HG03175 (cell line): ENCODE measurements at regions not wholly inside any gene's neighbourhood (a gene's known extent, or its start where the extent isn't known, plus 50 kb on each side); places are given as distances from the start of the nearest gene placed in this dataset.

ENCODE experiments used
- ATAC-seq: cut with Tn5 transposase; IDR thresholded peaks from one replicate; pipeline ENCODE4 v1.9.1; 2021; ENCODE audit warnings: mild to moderate bottlenecking, moderate library complexity; ENCODE audit not compliant: unreplicated experiment

DNA sequence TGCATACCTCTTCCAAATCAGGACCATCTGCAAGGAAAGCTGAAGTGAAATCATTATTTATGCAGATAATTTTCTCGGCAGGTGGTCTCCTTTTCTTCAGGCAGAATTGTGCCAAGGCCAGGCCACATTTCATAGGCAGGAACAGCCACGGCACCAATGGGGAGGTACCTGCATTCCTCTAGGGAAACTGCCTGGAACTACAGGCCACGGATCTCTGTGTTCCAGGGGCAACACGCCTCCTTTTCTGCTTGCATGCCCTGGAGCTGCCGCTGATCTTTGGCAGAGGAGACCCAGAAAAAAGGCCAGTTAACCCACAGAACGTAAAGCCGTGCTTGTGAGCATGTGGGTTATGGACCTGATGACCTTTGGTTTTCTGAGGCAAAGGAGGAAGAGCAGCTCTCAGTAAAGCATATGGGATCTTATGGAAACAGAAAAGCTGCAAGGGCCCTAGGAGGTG lies 111.2 kb upstream of the KIAA1217 start:
- ATAC-seq, result no peak

DNA sequence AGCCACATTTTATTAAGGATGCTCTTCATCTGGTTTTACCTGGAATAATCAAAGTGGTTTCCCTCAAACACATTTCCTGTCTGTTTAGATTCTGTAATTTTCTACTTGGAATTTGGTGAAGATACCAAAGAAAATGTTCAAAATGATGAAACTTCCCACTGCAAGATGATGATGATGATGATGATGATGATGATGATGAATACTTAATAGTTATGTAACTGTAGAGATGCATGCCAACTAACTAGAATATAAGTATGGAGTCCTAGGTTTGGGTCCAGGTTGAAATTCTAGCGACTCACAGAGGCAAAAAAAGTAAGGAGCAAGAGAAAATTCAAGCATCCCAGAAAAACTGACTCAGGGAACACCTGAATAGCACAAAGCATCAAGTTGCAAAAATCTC lies 104.0 kb upstream of the KIAA1217 start:
- no peak for ATAC-seq

DNA sequence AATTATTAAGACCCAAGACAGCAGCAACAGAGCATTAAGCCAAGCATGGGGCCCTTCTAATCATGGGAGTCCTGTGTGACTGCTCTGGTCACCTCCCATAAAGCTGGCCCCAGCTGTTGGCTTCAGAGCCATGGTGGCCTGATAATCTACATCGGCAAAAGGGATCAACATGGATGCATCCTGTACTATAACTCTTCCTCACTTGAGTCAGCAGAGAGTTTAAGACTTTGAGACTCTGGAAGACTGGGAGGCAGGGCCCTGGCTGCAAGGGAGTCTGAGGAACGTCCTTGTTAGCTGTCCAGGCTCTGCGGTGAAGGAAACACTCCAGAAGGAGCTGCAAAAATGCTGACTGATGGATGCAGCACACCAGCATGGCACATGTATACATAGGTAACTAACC lies 95.0 kb upstream of the KIAA1217 start:
- no peak for ATAC-seq

DNA sequence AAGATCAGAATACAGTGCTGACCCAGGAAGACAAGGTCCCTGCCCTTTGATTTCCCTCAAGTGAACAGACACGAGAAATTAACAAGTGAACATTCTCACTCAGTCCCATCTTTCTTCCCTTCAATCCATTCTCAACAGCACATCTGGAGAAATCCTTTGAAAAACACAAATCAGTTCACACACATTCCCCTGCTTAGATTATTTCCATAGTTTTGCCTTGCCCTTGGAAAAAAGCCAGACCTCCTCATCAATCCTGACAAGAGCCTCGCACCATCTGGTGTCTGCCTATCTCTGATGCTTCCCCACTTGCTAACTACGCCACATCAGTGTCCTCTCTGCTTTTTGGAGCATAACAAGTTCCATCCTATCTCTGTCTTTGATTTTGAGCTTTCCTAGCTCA lies 94.4 kb upstream of the KIAA1217 start:
- no peak for ATAC-seq

DNA sequence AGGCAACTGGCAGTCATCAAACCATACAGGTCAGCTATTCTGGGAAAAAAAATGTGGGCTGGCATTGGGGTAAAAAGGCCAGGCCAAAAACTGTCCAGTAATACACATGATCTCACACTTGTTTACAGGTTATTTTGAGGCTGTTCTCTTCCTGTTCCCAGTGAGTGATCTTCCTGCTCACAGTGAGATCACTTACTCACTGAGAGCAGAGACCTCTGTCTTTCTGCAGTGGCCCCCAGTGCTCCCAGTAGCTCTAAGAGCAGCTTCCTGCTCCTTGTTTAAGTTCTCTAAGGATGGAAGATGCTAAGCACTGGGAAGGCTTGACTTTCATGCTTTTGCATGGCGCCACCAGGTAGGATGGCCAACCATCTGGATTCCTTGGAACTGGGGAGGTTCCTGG lies 93.5 kb upstream of the KIAA1217 start:
- ATAC-seq, result no peak

DNA sequence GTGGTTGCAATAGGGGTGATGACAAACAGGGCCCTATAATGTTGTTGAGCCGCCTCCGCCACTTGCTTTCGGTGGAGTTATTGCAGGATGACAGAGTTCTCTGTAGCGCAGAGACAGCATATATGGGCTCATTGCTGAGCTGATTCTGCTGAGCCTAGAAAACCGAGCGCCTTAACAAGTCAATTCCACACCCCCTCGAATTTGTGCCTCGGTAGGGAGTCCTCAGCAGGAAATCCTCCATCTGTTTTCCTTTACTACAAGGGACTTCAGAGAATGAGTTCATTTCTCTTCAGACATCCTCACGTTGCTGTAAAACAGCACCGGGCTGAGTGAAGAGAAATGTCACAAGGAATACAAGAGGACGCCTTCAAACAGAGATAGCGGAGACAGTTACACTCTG lies 90.7 kb upstream of the KIAA1217 start:
- ATAC-seq, result no peak

DNA sequence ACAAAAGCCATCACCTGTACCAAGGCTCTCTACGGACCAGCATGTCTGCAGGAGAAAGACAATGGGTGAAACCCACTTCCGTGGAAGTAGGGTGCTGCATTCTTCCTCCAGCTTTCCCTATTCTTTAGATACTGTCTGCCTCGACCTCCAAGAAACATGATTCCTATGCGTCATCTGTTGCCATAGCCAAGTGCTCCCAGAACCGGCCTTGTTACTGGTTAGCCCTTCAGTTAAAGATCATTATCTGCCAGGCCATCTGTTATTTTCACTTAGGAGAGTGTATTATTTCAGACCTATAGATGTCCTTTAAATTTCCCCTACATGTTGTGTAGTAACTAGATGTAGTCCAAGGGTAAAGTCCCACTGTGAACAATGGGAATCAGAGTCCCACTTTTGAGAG lies 89.0 kb upstream of the KIAA1217 start:
- no peak for ATAC-seq

DNA sequence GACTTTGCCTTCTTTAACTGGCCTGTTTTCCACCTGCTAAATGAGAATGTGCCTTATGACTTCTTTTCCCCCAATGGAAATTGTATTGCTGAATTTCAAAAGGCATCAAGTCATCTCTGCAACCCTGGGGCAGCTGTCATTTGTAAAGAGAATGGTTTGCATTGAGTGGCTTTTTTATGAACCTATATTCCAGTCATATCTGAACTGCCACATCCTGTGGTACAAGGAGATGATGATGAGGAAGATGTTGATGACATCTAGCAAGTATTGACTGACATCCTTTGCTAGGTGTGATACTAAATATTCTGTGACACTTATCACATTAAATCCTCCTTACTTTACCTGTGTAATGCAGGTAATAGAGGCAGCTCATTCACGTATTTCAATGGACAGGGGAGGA lies 88.3 kb upstream of the KIAA1217 start:
- no peak for ATAC-seq

DNA sequence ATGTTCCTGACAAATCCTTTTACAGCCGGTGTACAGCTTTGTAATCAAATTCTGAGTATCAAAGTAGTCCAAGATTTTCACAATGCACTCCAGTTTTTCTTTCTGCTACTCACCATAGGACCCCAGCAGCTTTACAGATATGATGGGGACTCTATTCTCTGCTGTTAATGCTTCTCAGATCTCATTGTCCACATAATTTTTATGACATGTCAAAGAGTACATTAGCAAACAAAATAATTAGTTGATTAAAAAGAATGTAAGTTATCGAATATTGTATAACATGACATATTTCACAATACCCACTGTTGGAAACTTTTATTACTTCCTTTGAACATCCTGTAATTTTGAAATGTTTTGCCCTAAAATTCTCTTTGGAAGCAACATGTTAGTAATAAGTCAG lies 81.4 kb upstream of the KIAA1217 start:
- ATAC-seq, result no peak

DNA sequence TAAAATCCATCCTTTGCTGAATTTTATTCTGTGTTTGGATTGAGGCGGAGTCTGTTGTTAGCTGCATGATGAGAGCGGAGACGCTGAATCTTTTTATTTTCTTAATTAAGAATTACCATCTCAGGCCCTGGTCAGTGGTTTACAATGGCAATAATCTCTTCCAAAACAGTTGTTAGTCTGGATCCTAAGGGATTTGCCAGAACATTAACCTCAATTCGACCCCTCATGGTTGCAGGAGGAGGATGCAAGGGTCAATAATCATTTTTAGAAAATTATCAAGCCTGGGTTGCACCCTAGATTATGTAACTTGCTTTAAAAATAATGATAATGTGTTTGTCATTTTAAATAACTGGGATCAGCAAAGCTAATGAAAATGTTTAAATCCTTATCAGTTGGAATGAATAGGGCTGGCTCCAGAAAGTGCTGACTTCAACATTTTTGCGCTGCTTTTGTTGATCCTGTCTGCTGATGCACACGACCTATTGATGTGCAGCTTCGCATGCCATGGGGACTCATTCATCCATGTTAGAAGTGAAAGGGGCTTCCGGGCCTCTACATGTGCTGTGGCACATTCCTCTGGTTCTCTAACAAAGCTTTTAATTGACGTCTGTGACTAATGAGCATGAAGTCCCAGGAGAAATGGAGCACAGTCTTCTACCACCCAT lies 80.7 kb upstream of the KIAA1217 start:
- ATAC-seq, result no peak

DNA sequence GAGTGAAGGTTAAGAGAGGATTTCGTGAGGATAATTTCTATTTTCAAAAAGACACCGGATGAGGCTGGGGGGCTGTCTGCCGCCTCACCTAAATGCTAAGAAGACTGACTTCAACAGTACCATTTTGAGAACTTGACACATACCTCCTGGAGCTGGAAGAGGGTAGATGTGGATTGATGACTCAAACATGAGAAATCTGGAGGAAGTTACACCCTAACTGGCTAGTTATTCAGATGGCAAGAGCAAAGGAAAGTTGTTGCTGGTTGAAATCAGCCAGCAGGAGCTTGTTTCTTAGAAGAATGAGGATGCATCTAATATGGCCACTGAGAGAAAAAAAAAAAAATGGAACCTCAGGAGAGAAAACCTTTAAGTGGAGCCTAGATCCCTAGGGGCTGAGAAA lies 76.2 kb upstream of the KIAA1217 start:
- no peak for ATAC-seq

DNA sequence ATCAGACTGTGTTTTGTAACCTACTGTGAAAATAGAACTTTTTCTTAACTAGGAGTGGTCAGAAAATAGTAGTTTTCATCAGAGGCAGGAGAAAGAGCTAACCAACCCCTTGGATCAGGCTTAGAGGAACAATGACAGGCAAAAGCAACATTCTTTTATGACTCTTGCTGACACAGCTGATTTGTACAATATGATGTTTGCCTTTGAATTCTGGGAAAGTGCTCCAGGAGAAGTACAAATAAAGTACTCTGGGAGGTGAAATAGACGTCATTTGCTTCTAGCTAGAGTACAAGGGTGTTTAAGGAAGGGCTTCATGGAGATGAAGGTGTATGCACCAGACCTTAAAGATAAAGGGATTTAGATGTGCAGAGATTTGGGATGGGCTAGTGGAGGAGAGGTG lies 75.1 kb upstream of the KIAA1217 start:
- no peak for ATAC-seq

DNA sequence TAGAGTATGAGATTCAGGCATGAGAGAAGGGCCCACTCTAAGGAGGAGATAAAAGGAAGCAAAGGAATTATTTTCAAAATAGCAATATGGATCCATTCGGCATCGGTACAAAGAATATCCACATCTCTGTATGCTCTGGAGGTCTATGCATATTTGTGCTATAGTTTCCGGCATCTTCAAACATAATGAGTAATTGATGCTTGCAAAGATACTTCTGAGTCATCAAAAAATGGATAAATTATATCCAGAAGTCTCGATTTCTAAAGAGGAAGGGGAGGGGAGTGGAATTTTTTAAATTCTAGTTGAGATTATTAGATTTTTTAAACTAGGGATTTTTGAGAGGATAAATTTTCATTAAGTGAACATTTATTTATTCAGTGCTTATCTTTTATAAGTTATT lies 72.9 kb upstream of the KIAA1217 start:
- ATAC-seq, result no peak

DNA sequence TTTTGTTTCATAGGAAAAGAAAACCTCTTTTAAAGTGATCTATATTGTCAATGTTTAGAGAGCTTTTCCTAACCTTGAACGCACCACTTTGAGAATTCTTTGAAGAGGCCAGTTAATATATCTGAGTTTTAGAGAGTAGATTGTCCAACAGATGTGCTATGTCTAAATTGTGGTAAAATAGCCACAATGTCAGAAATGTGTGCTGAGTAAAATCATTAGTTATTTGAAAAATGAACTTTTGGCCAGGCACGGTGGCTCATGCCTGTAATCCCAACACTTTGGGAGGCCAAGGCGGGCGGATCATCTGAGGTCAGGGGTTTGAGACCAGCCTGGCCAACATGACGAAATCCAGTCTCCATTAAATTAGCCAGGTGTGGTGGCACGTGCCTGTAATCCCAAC lies 61.6 kb upstream of the KIAA1217 start:
- ATAC-seq, result no peak

DNA sequence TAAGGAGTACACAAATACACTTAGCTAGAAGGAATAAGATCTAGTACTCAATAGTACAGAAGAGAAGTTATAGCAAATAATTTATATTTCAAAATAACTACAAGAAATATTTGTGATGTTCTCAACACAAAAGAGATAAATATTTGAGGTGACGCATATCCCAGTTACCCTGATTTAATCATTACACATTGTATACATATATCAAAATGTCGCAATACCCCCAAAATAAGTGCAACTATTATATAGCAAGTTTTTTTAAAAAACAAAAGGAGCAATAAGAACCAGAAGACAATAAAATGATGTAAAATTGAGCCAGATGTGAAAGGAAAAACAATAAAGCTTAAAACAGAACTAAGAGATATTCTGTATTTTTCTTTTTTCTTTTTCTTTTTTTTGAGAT lies 59.3 kb upstream of the KIAA1217 start:
- no peak for ATAC-seq

DNA sequence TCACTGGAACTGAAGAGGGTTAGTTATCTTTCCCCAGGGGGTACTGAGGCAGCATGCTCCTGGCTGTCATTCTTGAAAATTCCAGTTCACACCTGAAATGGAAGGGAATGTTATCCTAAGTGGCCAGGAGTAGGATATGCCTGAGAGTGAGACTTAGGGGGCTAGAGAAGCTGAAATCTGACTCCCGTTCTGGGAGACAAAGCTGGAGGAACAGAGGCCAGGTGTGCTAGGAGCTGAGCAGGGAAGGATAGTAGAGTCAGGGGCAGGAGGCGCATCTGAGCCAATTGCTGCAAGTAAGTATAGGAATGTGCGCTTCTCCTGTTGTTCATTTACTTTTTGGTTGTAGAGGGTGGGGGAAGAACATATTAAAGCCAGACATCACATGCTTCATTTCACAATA lies 58.1 kb upstream of the KIAA1217 start:
- ATAC-seq, result no peak

DNA sequence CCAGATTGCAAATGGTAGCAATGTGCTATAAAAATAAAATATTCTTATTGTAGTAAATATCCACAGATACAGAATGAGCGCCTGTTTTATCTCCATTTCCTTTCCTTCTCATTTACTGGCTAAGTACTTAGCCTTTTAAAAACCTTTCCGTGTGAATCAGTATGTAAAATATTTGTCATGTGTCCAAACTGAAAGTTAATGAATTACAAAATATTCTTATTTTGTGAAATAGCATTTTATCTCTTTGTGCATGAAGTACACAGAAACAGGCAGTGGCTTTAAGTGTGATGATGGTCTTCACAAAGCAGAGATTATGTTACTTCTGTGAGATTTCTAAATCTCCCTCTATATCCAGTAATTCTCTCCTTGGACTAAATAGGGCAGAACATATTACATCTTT lies 56.7 kb upstream of the KIAA1217 start:
- ATAC-seq, result no peak

DNA sequence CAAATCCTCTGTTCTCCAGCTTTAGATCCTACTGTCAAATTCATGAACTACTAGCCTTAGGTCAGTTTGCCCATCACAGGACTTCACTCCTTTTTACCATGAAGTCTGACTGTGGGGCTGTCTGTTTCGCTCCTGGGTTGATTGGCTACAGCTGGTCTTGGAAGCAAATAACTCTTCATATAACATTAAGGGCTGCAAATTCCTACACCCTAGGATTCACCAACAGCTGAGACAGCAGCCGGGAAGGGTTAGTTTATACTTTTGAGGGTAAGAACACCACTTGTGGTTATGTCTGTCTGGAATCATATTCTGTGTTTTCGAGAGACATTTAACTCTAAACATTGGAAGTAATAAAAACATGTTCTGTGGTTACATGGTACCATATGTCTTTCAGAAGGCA lies 55.9 kb upstream of the KIAA1217 start:
- no peak for ATAC-seq

DNA sequence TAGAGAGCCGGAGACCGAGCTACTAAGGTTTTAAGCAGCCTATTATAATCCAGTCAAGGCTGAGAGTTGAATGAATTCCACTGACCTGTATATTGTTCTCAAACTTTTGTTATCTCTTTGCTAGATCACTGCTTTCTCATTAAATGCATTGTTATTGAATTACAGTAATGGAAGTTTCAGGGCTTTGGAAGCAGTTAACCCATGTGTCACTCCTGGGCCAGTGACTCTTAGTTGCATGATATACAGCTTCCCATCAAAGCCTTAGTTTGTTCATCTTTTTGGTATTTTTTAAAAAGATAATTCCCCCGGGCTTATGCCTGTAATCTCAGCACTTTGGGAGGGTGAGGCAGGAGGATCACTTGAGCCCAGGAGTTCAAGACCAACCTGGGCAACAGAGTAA lies 55.4 kb upstream of the KIAA1217 start:
- no peak for ATAC-seq

DNA sequence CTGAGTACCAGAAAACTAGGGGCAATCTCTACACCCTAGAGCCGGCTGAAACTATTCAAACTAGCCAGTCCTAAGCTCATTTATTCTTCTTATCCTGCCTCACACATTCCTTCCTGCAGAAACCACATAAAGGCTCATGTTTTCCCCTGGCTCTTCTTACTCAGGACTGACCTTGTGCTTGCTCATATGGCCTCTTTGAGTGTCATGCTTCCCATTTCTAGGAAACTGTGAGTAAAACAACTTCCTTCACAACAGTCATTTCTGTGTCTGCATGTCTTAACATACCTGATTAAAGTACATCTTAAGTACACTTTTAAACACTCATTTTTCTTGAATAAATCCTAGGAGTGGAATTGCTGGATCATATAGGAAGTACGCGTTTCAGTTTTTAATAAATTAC lies 52.3 kb upstream of the KIAA1217 start:
- ATAC-seq, result no peak

DNA sequence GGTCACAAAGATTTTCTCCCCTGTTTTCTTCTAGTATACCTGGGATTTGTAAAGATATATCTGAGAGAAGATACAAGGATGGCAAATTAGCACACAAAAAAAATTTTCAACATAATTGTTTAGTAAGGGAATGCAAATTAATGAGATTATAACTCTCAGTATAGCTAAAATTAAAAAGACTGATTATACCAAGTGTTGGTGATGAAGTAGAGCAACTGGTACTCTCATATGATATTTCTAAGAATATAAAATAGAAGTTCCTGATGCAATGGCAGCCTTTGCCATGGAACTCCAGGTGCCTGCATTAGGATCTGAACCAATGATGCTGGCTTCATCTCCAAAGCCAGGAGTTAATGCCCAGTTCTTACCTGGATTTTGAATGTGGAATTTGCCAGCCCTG lies 51.4 kb upstream of the KIAA1217 start:
- no peak for ATAC-seq
